Lung (tissue), 11 donors: ENCODE measurements at regions not wholly inside any gene's neighbourhood (a gene's known extent, or its start where the extent isn't known, plus 50 kb on each side); places are given as distances from the start of the nearest gene placed in this dataset.

Experiments used
- ATAC-seq: fragments of 200-7000 bp; cut with Tn5 transposase; one replicate; pipeline ENCODE4 v1.9.1; 2020; ENCODE audit warnings: moderate number of reproducible peaks; ENCODE audit not compliant: insufficient read depth, low FRiP score
- DNase-seq, 3 donors: peaks; one replicate each; pipeline ENCODE4 v3.0.0-alpha.2; 2013 to 2017
- H3K27ac ChIP-seq, 2 donors: one replicate each; pipeline ENCODE4 v1.5.1; 2013; ENCODE audit warnings: mild to moderate bottlenecking in 2 of 2, moderate library complexity in 2 of 2, control low read depth in 1 of 2, inconsistent platforms in 1 of 2, low read depth in 1 of 2, low read length in 1 of 2
- H3K27me3 ChIP-seq, 3 donors: one replicate each; pipeline ENCODE4 v1.5.1; 2013; ENCODE audit warnings: low read length in 2 of 3; ENCODE audit not compliant: control insufficient read depth in 3 of 3, insufficient read depth in 3 of 3
- H3K36me3 ChIP-seq, 4 donors: one replicate each; pipeline ENCODE4 v1.5.1; 2013; ENCODE audit warnings: low read length in 4 of 4, mild to moderate bottlenecking in 1 of 4, moderate library complexity in 1 of 4; ENCODE audit not compliant: control insufficient read depth in 4 of 4, insufficient read depth in 4 of 4
- H3K4me1 ChIP-seq, 5 donors: one replicate each; pipeline ENCODE4 v1.5.1; 2013; ENCODE audit warnings: low read length in 5 of 5, mild to moderate bottlenecking in 2 of 5, moderate library complexity in 1 of 5; ENCODE audit not compliant: control insufficient read depth in 5 of 5, insufficient read depth in 5 of 5
- H3K4me3 ChIP-seq: one replicate; pipeline ENCODE4 v1.5.1; 2013; ENCODE audit warnings: mild to moderate bottlenecking, control low read depth, moderate library complexity
- H3K9ac ChIP-seq, 2 donors: one replicate each; pipeline ENCODE4 v1.5.1; 2013; ENCODE audit warnings: low read length in 2 of 2, control low read depth in 1 of 2; ENCODE audit not compliant: insufficient read depth in 1 of 2
- H3K9me3 ChIP-seq, 4 donors: one replicate each; pipeline ENCODE4 v1.5.1; 2013; ENCODE audit warnings: low read length in 3 of 4, mild to moderate bottlenecking in 1 of 4, moderate library complexity in 1 of 4; ENCODE audit not compliant: control insufficient read depth in 4 of 4, insufficient read depth in 3 of 4
- CTCF ChIP-seq: IDR thresholded peaks from 2 replicates; pipeline ENCODE4 v1.5.1; 2012; ENCODE audit warnings: mild to moderate bottlenecking; ENCODE audit errors: control extremely low read depth, extremely low read depth
- WGBS, 2 donors: extraction: QIAGEN DNeasy Blood & Tissue Kit; methylation state at CpG; one replicate each; pipeline ENCODE4 v1.1.7; 2013; 5-methylcytosine and 5-hydroxymethylcytosine counted together
- donor health status: control.
- donor health status: control.
- donor health status: Bipolar disorder and iron deficiency.
- donor health status: healthy.
- donor health status: DM: yes; HTN: yes; CAD: no.

- WGBS, 2 donors, result 86 to 89% methylated on average over 6 of the region's 6 CpGs
Measured at GRCh38 chr15:35136321-35137189, 51.5 kb upstream of the NANOGP8 start.

More at GRCh38 chr15:35136321-35137189, 51.5 kb upstream of the NANOGP8 start:
- DNase-seq (peak in 2 of 3 donors; percentile 81 to 86), ATAC-seq (no peak)
- peaks cover 0 to 9% (median 3%) of the 10 kb centered on the region in 5 donors for H3K4me1 ChIP-seq
- H3K36me3 ChIP-seq, result no peaks in the 10 kb centered on the region
- no peak overlapping the region for H3K4me3 ChIP-seq
- no peak for TF ChIP-seq CTCF
- peaks cover 0 to 2% (median 0%) of the 10 kb centered on the region in 4 donors for H3K9me3 ChIP-seq
- no peaks in the 10 kb centered on the region for H3K27me3 ChIP-seq
- no peak overlapping the region for H3K9ac ChIP-seq
- H3K27ac ChIP-seq, result no peak overlapping the region
